GM23248 (cell line): ENCODE measurements at regions not wholly inside any gene's neighbourhood (a gene's known extent, or its start where the extent isn't known, plus 50 kb on each side); places are given as distances from the start of the nearest gene placed in this dataset.
A peak's percentile ranks its signal among the peaks of the same experiment; 100 is the strongest.

Source experiments
- DNase-seq: peaks from one replicate; pipeline ENCODE4 v3.0.0-alpha.2; 2015
- H2AFZ ChIP-seq: fragments of 200-600 bp; sonication (generic); 2 replicates; pipeline ENCODE4 v1.6.1; 2016; ENCODE audit warnings: antibody characterized with exemption
- H3F3A ChIP-seq: fragments of 200-600 bp; sonication (generic); 2 replicates; pipeline ENCODE4 v1.6.1; 2016; ENCODE audit warnings: mild to moderate bottlenecking, antibody characterized with exemption, mixed run types; ENCODE audit not compliant: insufficient read depth
- H3K27ac ChIP-seq: fragments of 200-600 bp; sonication (generic); 2 replicates; pipeline ENCODE4 v1.5.1; 2016; ENCODE audit warnings: mild to moderate bottlenecking
- H3K27me3 ChIP-seq: fragments of 200-600 bp; sonication (generic); replicated peaks from 2 replicates; pipeline ENCODE4 v1.6.1; 2016; ENCODE audit warnings: mild to moderate bottlenecking; ENCODE audit not compliant: insufficient read depth
- H3K36me3 ChIP-seq: fragments of 200-600 bp; sonication (generic); 2 replicates; pipeline ENCODE4 v1.6.1; 2016; ENCODE audit warnings: low read depth, mild to moderate bottlenecking
- H3K4me1 ChIP-seq: fragments of 200-600 bp; sonication (generic); 2 replicates; pipeline ENCODE4 v1.6.1; 2016; ENCODE audit warnings: mild to moderate bottlenecking; ENCODE audit not compliant: insufficient read depth
- H3K4me2 ChIP-seq: fragments of 200-600 bp; sonication (generic); one replicate; pipeline ENCODE4 v1.6.1; 2016; ENCODE audit warnings: mild to moderate bottlenecking; ENCODE audit not compliant: unreplicated experiment
- H3K4me3 ChIP-seq: fragments of 200-600 bp; sonication (generic); 2 replicates; pipeline ENCODE4 v1.5.1; 2016; ENCODE audit warnings: mild to moderate bottlenecking
- H3K79me2 ChIP-seq: fragments of 200-600 bp; sonication (generic); 2 replicates; pipeline ENCODE4 v1.6.1; 2016; ENCODE audit warnings: mild to moderate bottlenecking; ENCODE audit not compliant: insufficient read depth
- H3K9ac ChIP-seq: fragments of 200-600 bp; sonication (generic); 2 replicates; pipeline ENCODE4 v1.6.1; 2016; ENCODE audit warnings: mild to moderate bottlenecking
- H3K9me2 ChIP-seq: fragments of 200-600 bp; sonication (generic); 2 replicates; pipeline ENCODE4 v1.6.1; 2016; ENCODE audit warnings: mixed run types, mild to moderate bottlenecking, moderate library complexity; ENCODE audit not compliant: insufficient read depth
- H3K9me3 ChIP-seq: fragments of 200-600 bp; sonication (generic); one replicate; pipeline ENCODE4 v1.6.1; 2017; ENCODE audit warnings: low read depth
- H4K20me1 ChIP-seq: fragments of 200-600 bp; sonication (generic); 2 replicates; pipeline ENCODE4 v1.6.0; 2016; ENCODE audit not compliant: insufficient read depth
- EZH2 ChIP-seq: fragments of 200-600 bp; sonication (generic); IDR thresholded peaks from 2 replicates; pipeline ENCODE4 v1.6.1; 2018; ENCODE audit warnings: antibody characterized with exemption, mild to moderate bottlenecking; ENCODE audit not compliant: insufficient read depth, poor library complexity, severe bottlenecking
- EZH2phosphoT487 ChIP-seq: fragments of 200-600 bp; sonication (generic); IDR thresholded peaks from 2 replicates; pipeline ENCODE4 v1.6.1; 2018; ENCODE audit warnings: antibody characterized with exemption, moderate library complexity, mild to moderate bottlenecking, low read depth; ENCODE audit not compliant: insufficient read depth
- WGBS, 2 experiments: methylation state at CpG; one replicate each; pipeline ENCODE4 v1.1.6; 2015 to 2017; ENCODE audit warnings: low lambda C conversion rate in 2 of 2, low coverage in 1 of 2; ENCODE audit errors: missing lambda C conversion rate in 2 of 2; 5-methylcytosine and 5-hydroxymethylcytosine counted together
- in situ Hi-C: fragments of 300-500 bp; cut with MboI; formaldehyde crosslinking; loops from 2 replicates; pipeline ENCODE4 v1.15.0; 2020

- H3K9ac ChIP-seq: no peak overlapping the region
- TF ChIP-seq EZH2 (no peak), EZH2phosphoT487 (no peak)
- H3K36me3 ChIP-seq: no peaks in the 10 kb centered on the region
- no peak overlapping the region for H3K27ac ChIP-seq
- no peaks in the 10 kb centered on the region for H3K4me1 ChIP-seq
- no peaks in the 10 kb centered on the region for H3F3A ChIP-seq
- H3K27me3 ChIP-seq: no peaks in the 10 kb centered on the region; the same call in 1 of the 2 replicates
- peak; percentile 8 for DNase-seq
- H4K20me1 ChIP-seq: no peaks in the 10 kb centered on the region
- H3K9me3 ChIP-seq: no peaks in the 10 kb centered on the region
- no peak overlapping the region for H3K4me2 ChIP-seq
- no peak overlapping the region for H2AFZ ChIP-seq
- H3K9me2 ChIP-seq: no peaks in the 10 kb centered on the region
- in situ Hi-C loops: no loop called here
- WGBS, 2 experiments: 57 to 65% methylated on average over 4 of the region's 4 CpGs
- H3K79me2 ChIP-seq: no peaks in the 10 kb centered on the region
- H3K4me3 ChIP-seq: no peak overlapping the region
Observed at GRCh38 chr4:10276152-10276551, 159.6 kb upstream of the WDR1 start.

GRCh38 chr4:10275696-10276095 is 159.1 kb upstream of the WDR1 start:
- Histone ChIP-seq H3K9me2 (no peaks in the 10 kb centered on the region), H3K36me3 (no peaks in the 10 kb centered on the region), H3F3A (no peaks in the 10 kb centered on the region), H3K79me2 (no peaks in the 10 kb centered on the region), H3K4me1 (no peaks in the 10 kb centered on the region), H3K27me3 (no peaks in the 10 kb centered on the region; the same call in 1 of the 2 replicates), H3K9ac (no peak overlapping the region), H3K27ac (no peak overlapping the region), H2AFZ (no peak overlapping the region), H3K4me2 (no peak overlapping the region), H4K20me1 (no peaks in the 10 kb centered on the region), H3K9me3 (no peaks in the 10 kb centered on the region), H3K4me3 (no peak overlapping the region)
- 82 to 88% methylated on average over 4 of the region's 4 CpGs for WGBS, 2 experiments
- peak; percentile 7 for DNase-seq
- in situ Hi-C loops: no loop called here
- no peak for TF ChIP-seq EZH2
- TF ChIP-seq EZH2phosphoT487: no peak

GRCh38 chr4:10273030-10273429 is 156.4 kb upstream of the WDR1 start:
- in situ Hi-C loops: no loop called here
- Histone ChIP-seq H3K27ac (no peak overlapping the region), H3K36me3 (no peaks in the 10 kb centered on the region), H3F3A (no peaks in the 10 kb centered on the region), H3K9me3 (no peaks in the 10 kb centered on the region), H4K20me1 (no peaks in the 10 kb centered on the region), H3K27me3 (no peaks in the 10 kb centered on the region; the same call in 1 of the 2 replicates), H2AFZ (no peak overlapping the region), H3K79me2 (no peaks in the 10 kb centered on the region), H3K9ac (no peak overlapping the region), H3K4me1 (no peaks in the 10 kb centered on the region), H3K4me3 (no peak overlapping the region), H3K9me2 (no peaks in the 10 kb centered on the region), H3K4me2 (no peak overlapping the region)
- peak; percentile 22 for DNase-seq
- WGBS, 2 experiments: 6 to 11% methylated on average over 4 of the region's 4 CpGs
- TF ChIP-seq EZH2: no peak
- TF ChIP-seq EZH2phosphoT487: no peak

GRCh38 chr4:10272511-10272910 is 155.9 kb upstream of the WDR1 start:
- no peaks in the 10 kb centered on the region for H3K36me3 ChIP-seq
- no peak overlapping the region for H3K4me2 ChIP-seq
- H4K20me1 ChIP-seq: no peaks in the 10 kb centered on the region
- H3K9ac ChIP-seq: no peak overlapping the region
- H3K27me3 ChIP-seq: no peaks in the 10 kb centered on the region; the same call in 1 of the 2 replicates
- H3K27ac ChIP-seq: no peak overlapping the region
- H2AFZ ChIP-seq: no peak overlapping the region
- WGBS, 2 experiments: 47 to 54% methylated on average over 5 of the region's 5 CpGs
- H3K9me3 ChIP-seq: no peaks in the 10 kb centered on the region
- H3K79me2 ChIP-seq: no peaks in the 10 kb centered on the region
- no peaks in the 10 kb centered on the region for H3F3A ChIP-seq
- no peak overlapping the region for H3K4me3 ChIP-seq
- TF ChIP-seq EZH2phosphoT487 (no peak), EZH2 (no peak)
- no peaks in the 10 kb centered on the region for H3K4me1 ChIP-seq
- no peak for DNase-seq
- no peaks in the 10 kb centered on the region for H3K9me2 ChIP-seq
- in situ Hi-C loops: no loop called here

- no peak for DNase-seq
- no peak overlapping the region for H3K4me3 ChIP-seq
- no peaks in the 10 kb centered on the region for H3K79me2 ChIP-seq
- H3K9ac ChIP-seq: no peak overlapping the region
- no peak overlapping the region for H3K4me2 ChIP-seq
- TF ChIP-seq EZH2 (no peak), EZH2phosphoT487 (no peak)
- no peaks in the 10 kb centered on the region for H3K4me1 ChIP-seq
- H3F3A ChIP-seq: no peaks in the 10 kb centered on the region
- H3K27me3 ChIP-seq: no peaks in the 10 kb centered on the region
- WGBS, 2 experiments: 69 to 70% methylated on average over 4 of the region's 4 CpGs
- in situ Hi-C loops: no loop called here
- no peaks in the 10 kb centered on the region for H3K36me3 ChIP-seq
- H3K9me2 ChIP-seq: no peaks in the 10 kb centered on the region
- no peak overlapping the region for H2AFZ ChIP-seq
- H3K27ac ChIP-seq: no peak overlapping the region
- H3K9me3 ChIP-seq: no peaks in the 10 kb centered on the region
- H4K20me1 ChIP-seq: no peaks in the 10 kb centered on the region
Observed at GRCh38 chr4:10267066-10267465, 150.5 kb upstream of the WDR1 start.
